ENCODE measurements at regions not wholly inside any gene's neighbourhood (a gene's known extent, or its start where the extent isn't known, plus 50 kb on each side); places are given as distances from the start of the nearest gene placed in this dataset.

GRCh38 chr2:2649109-2650072 is 318.3 kb upstream of the MYT1L start:
- TF ChIP-seq EZH2phosphoT487 (IDR thresholded peaks at IDR 0.05; ENCODE audit: borderline replicate concordance, low read length) = no peak
- no peak for TF ChIP-seq CTCF (IDR thresholded peaks at IDR 0.05; ENCODE audit: low read depth, low read length, poor library complexity, severe bottlenecking)

Data from DOHH2 (cell line).